ENCODE measurements at regions not wholly inside any gene's neighbourhood (a gene's known extent, or its start where the extent isn't known, plus 50 kb on each side); places are given as distances from the start of the nearest gene placed in this dataset.
"Not testable (repeated sequence)": the region's sequence is repeated elsewhere in the genome, so short reads cannot be mapped to it uniquely, and the experiment has no call there.

- peak; percentile 38 for DNase-seq (ENCODE audit: low read depth)
- no peak overlapping the region for H3K4me3 ChIP-seq (ENCODE audit: low read length)
- TF ChIP-seq CTCF (IDR thresholded peaks at IDR 0.05; ENCODE audit: insufficient read depth, low read depth, low read length, missing control alignments): peak; percentile 58
Observed at GRCh38 chr4:57190601-57191481, 80.7 kb upstream of the IGFBP7 start.

- TF ChIP-seq CTCF (IDR thresholded peaks at IDR 0.05; ENCODE audit: insufficient read depth, low read depth, low read length, missing control alignments): no peak
- peak; percentile 75 for DNase-seq (ENCODE audit: low read depth)
- no peak overlapping the region for H3K4me3 ChIP-seq (ENCODE audit: low read length)
Observed at GRCh38 chr4:57187246-57187645, 77.1 kb upstream of the IGFBP7 start.

- no peak overlapping the region for H3K4me3 ChIP-seq (ENCODE audit: low read length)
- TF ChIP-seq CTCF (IDR thresholded peaks at IDR 0.05; ENCODE audit: insufficient read depth, low read depth, low read length, missing control alignments): no peak
- no peak for DNase-seq (ENCODE audit: low read depth)
Observed at GRCh38 chr4:57184378-57185029, 74.3 kb upstream of the IGFBP7 start.

GRCh38 chr4:57182132-57182874 lies 72.1 kb upstream of the IGFBP7 start:
- DNase-seq (ENCODE audit: low read depth): no peak
- no peak overlapping the region for H3K4me3 ChIP-seq (ENCODE audit: low read length)
- no peak for TF ChIP-seq CTCF (IDR thresholded peaks at IDR 0.05; ENCODE audit: insufficient read depth, low read depth, low read length, missing control alignments)

- not testable (repeated sequence) for DNase-seq (ENCODE audit: low read depth)
Observed at GRCh38 chr4:57173136-57173535, 63.0 kb upstream of the IGFBP7 start.

GRCh38 chr4:57172065-57172464 lies 61.9 kb upstream of the IGFBP7 start:
- no peak for DNase-seq (ENCODE audit: low read depth)
- no peak for TF ChIP-seq CTCF (IDR thresholded peaks at IDR 0.05; ENCODE audit: insufficient read depth, low read depth, low read length, missing control alignments)

More at GRCh38 chr4:57173136-57173535, 63.0 kb upstream of the IGFBP7 start:
- H3K4me3 ChIP-seq (ENCODE audit: low read length): not testable (repeated sequence)

GRCh38 chr4:57168982-57169381 lies 58.8 kb upstream of the IGFBP7 start:
- DNase-seq (ENCODE audit: low read depth): no peak
- H3K4me3 ChIP-seq (ENCODE audit: low read length): no peak overlapping the region
- TF ChIP-seq CTCF (IDR thresholded peaks at IDR 0.05; ENCODE audit: insufficient read depth, low read depth, low read length, missing control alignments): no peak

More at GRCh38 chr4:57172065-57172464, 61.9 kb upstream of the IGFBP7 start:
- no peak overlapping the region for H3K4me3 ChIP-seq (ENCODE audit: low read length)
